ENCODE measurements at regions not wholly inside any gene's neighbourhood (a gene's known extent, or its start where the extent isn't known, plus 50 kb on each side); places are given as distances from the start of the nearest gene placed in this dataset.

DNA sequence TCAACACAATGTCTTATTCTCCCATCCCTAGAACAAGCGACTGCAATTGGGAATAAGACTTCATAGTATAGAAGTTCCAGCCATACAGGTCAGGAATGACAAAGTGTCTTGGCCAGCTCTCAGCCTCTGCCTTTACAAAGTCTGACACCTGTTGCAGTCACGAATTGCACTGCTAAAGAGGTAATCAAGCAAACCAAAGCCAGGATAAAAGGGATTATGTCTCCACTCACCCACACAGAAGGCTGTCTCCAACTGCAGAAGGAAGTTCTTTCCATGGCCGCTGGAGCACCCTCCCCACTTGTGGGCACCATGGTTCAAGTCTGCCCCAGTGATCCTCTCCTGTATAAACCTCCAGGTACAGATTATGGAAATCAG, 114.8 kb upstream of the PKDCC start:
- CTCF ChIA-PET (ENCODE audit: unreplicated experiment): no interaction called here
- BruUV-seq (replicated peaks): no TSS peak
- POLR2A ChIA-PET: interaction anchor here (0.7 kb wide), 1 partner anchor 44 kb away, joined by 3 read pairs; no protein-coding TSS in a partner anchor

DNA sequence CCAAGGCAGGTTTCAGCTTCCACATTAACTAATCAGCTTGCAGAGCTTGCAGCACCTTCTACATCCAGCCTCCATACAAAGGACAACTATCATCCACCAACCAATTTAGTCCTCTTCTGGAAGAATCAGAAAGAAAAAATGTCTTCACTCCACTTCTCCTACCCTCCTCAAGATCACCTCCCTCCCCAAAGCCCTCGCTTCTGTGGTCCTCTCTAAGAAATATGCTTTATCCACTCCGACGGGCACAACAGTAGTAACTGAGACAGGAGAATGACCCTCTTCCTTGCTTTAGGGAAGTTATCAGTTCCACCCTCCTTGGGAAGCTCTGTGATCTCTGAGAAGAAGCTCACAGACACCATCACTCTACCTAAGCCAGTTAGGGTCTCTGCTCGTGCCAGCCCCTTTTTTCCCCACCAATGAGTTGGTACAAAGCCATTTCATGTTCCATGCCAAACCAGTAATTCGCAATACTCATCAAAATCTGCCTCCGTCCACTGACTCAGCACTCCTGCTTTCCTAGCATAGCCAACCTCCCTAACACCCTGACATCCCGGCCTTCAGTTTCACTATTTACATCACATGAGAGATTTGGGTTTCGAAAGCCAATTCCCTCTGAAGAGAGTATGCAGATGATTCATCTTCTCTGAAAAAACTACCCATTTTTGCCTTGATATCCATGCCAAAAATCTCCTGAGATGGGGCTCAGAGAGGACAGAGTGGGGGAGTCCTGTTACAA, 114.1 kb upstream of the PKDCC start:
- Histone ChIP-seq H4K20me1 (ENCODE audit: insufficient read depth, low read length) (no peaks in the 10 kb centered on the region), H3K36me3 (ENCODE audit: insufficient read depth, low read length) (no peaks in the 10 kb centered on the region), H3K4me3 (ENCODE audit: low read depth, low read length, poor library complexity, severe bottlenecking) (no peak overlapping the region), H3K9me2 (ENCODE audit: insufficient read depth, low read length) (no peaks in the 10 kb centered on the region), H2AFZ (ENCODE audit: low read length) (no peak overlapping the region), H3K79me2 (ENCODE audit: insufficient read depth, low read depth, low read length) (no peaks in the 10 kb centered on the region), H3K4me2 (ENCODE audit: low read length) (no peak overlapping the region), H3K4me1 (ENCODE audit: insufficient read depth, low read length, poor library complexity, severe bottlenecking) (no peaks in the 10 kb centered on the region), H3K9me3 (ENCODE audit: low read length) (no peaks in the 10 kb centered on the region), H3K27ac (ENCODE audit: low read depth, low read length, poor library complexity, severe bottlenecking) (no peak overlapping the region)
- DNase-seq (ENCODE audit: low spot score): no peak
- BruUV-seq (replicated peaks): no TSS peak
- ChIA-PET POLR2A (no interaction called here), CTCF (ENCODE audit: unreplicated experiment) (no interaction called here)
- TF ChIP-seq, protein P1, sequence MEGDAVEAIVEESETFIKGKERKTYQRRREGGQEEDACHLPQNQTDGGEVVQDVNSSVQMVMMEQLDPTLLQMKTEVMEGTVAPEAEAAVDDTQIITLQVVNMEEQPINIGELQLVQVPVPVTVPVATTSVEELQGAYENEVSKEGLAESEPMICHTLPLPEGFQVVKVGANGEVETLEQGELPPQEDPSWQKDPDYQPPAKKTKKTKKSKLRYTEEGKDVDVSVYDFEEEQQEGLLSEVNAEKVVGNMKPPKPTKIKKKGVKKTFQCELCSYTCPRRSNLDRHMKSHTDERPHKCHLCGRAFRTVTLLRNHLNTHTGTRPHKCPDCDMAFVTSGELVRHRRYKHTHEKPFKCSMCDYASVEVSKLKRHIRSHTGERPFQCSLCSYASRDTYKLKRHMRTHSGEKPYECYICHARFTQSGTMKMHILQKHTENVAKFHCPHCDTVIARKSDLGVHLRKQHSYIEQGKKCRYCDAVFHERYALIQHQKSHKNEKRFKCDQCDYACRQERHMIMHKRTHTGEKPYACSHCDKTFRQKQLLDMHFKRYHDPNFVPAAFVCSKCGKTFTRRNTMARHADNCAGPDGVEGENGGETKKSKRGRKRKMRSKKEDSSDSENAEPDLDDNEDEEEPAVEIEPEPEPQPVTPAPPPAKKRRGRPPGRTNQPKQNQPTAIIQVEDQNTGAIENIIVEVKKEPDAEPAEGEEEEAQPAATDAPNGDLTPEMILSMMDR (conservative IDR thresholded peaks at IDR 0.05; ENCODE audit: low read length): no peak
- TF ChIP-seq EZH2phosphoT487 (IDR thresholded peaks at IDR 0.05; ENCODE audit: borderline replicate concordance, low read depth, low read length): no peak
- intact Hi-C loops (cut with micrococcal nuclease; ENCODE audit: unreplicated experiment): no loop called here

More for the DNA sequence above, 114.8 kb upstream of the PKDCC start:
- H3K4me1 ChIP-seq (ENCODE audit: insufficient read depth, low read length, poor library complexity, severe bottlenecking): no peaks in the 10 kb centered on the region
- intact Hi-C loops (cut with micrococcal nuclease; ENCODE audit: unreplicated experiment): no loop called here
- no peaks in the 10 kb centered on the region for H4K20me1 ChIP-seq (ENCODE audit: insufficient read depth, low read length)
- no peak overlapping the region for H3K27ac ChIP-seq (ENCODE audit: low read depth, low read length, poor library complexity, severe bottlenecking)
- TF ChIP-seq, protein P1 (conservative IDR thresholded peaks at IDR 0.05; ENCODE audit: low read length): no peak
- TF ChIP-seq EZH2phosphoT487 (IDR thresholded peaks at IDR 0.05; ENCODE audit: borderline replicate concordance, low read depth, low read length): no peak
- no peaks in the 10 kb centered on the region for H3K36me3 ChIP-seq (ENCODE audit: insufficient read depth, low read length)
- no peak overlapping the region for H2AFZ ChIP-seq (ENCODE audit: low read length)
- no peak overlapping the region for H3K4me3 ChIP-seq (ENCODE audit: low read depth, low read length, poor library complexity, severe bottlenecking)
- no peaks in the 10 kb centered on the region for H3K79me2 ChIP-seq (ENCODE audit: insufficient read depth, low read depth, low read length)
- no peak for DNase-seq (ENCODE audit: low spot score)
- no peaks in the 10 kb centered on the region for H3K9me3 ChIP-seq (ENCODE audit: low read length)
- H3K9me2 ChIP-seq (ENCODE audit: insufficient read depth, low read length): no peaks in the 10 kb centered on the region
- no peak overlapping the region for H3K4me2 ChIP-seq (ENCODE audit: low read length)

DNA sequence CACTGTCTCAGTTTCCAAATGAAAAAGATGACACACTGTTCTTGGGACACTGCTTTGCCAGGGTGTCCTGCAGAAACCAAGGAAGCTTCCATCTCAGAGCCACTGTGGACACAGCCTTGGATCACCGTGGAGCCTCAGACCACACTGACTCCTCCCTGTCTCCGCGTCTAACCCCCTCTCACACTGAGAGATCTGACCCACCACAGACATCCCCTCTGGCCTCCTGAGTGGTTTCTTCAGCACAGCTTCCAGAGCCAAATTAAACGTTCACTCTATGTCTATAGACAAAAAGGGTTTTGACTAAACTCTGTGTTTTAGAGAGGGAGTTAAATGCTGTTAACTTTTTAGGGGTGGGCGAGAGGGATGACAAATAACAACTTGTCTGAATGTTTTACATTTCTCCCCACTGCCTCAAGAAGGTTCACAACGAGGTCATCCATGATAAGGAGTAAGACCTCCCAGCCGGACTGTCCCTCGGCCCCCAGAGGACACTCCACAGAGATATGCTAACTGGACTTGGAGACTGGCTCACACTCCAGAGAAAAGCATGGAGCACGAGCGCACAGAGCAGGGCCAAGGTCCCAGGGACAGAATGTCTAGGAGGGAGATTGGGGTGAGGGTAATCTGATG, 113.4 kb upstream of the PKDCC start:
- Histone ChIP-seq H4K20me1 (ENCODE audit: insufficient read depth, low read length) (no peaks in the 10 kb centered on the region), H3K4me3 (ENCODE audit: low read depth, low read length, poor library complexity, severe bottlenecking) (no peak overlapping the region), H3K9me2 (ENCODE audit: insufficient read depth, low read length) (no peaks in the 10 kb centered on the region), H3K4me1 (ENCODE audit: insufficient read depth, low read length, poor library complexity, severe bottlenecking) (no peaks in the 10 kb centered on the region), H3K27ac (ENCODE audit: low read depth, low read length, poor library complexity, severe bottlenecking) (no peak overlapping the region), H3K4me2 (ENCODE audit: low read length) (no peak overlapping the region), H3K9me3 (ENCODE audit: low read length) (no peaks in the 10 kb centered on the region), H3K36me3 (ENCODE audit: insufficient read depth, low read length) (no peaks in the 10 kb centered on the region), H3K79me2 (ENCODE audit: insufficient read depth, low read depth, low read length) (no peaks in the 10 kb centered on the region), H2AFZ (ENCODE audit: low read length) (no peak overlapping the region)
- no peak for DNase-seq (ENCODE audit: low spot score)
- intact Hi-C loops (cut with micrococcal nuclease; ENCODE audit: unreplicated experiment): no loop called here
- ChIA-PET POLR2A (no interaction called here), CTCF (ENCODE audit: unreplicated experiment) (no interaction called here)
- TF ChIP-seq EZH2phosphoT487 (IDR thresholded peaks at IDR 0.05; ENCODE audit: borderline replicate concordance, low read depth, low read length): no peak
- TF ChIP-seq, protein P1 (conservative IDR thresholded peaks at IDR 0.05; ENCODE audit: low read length): no peak
- no TSS peak for BruUV-seq (replicated peaks)
